ENCODE measurements at regions not wholly inside any gene's neighbourhood (a gene's known extent, or its start where the extent isn't known, plus 50 kb on each side); places are given as distances from the start of the nearest gene placed in this dataset.

GRCh38 chr2:185245216-185245615 is 493.4 kb upstream of the FSIP2 start:
- Histone ChIP-seq H3K4me3 (ENCODE audit: insufficient read depth, low read depth, low read length) (no peak overlapping the region), H3K4me2 (ENCODE audit: low read depth, low read length) (no peak overlapping the region), H2BK5ac (ENCODE audit: low read depth, low read length, poor library complexity, severe bottlenecking) (no peak overlapping the region), H4K20me1 (ENCODE audit: insufficient read depth, low read length) (no peaks in the 10 kb centered on the region), H3K4me1 (ENCODE audit: control insufficient read depth, insufficient read depth, low read length) (no peaks in the 10 kb centered on the region), H3K18ac (ENCODE audit: low read depth, low read length) (no peak overlapping the region), H3K23ac (ENCODE audit: low read depth, low read length) (no peak overlapping the region), H2BK120ac (ENCODE audit: low read depth, low read length) (no peak overlapping the region), H2BK15ac (ENCODE audit: low read depth, low read length) (no peak overlapping the region), H3K36me3 (ENCODE audit: control insufficient read depth, insufficient read depth, low read length) (no peaks in the 10 kb centered on the region), H4K8ac (ENCODE audit: low read depth in 2 of 2, low read length in 2 of 2) (no peak overlapping the region), H2AFZ (replicated peaks; ENCODE audit: low read length, poor library complexity) (no peak overlapping the region), H2BK20ac (ENCODE audit: low read depth, low read length) (no peak overlapping the region), H2AK5ac (ENCODE audit: low read depth, low read length) (no peak overlapping the region), H3K27ac (ENCODE audit: insufficient read depth, low read length) (no peak overlapping the region), H3K27me3 (ENCODE audit: control insufficient read depth, insufficient read depth, low read length) (no peaks in the 10 kb centered on the region), H3K79me1 (ENCODE audit: low read depth in 1 of 2, low read length in 2 of 2) (no peaks in the 10 kb centered on the region), H3K9me3 (ENCODE audit: control insufficient read depth, insufficient read depth, low read length) (peaks cover 4% of the 10 kb centered on the region; the same call in 1 of the 2 replicates), H4K91ac (ENCODE audit: insufficient read depth, low read depth, low read length) (no peak overlapping the region), H2AK9ac (replicated peaks; ENCODE audit: low read depth, low read length, poor library complexity) (no peak overlapping the region), H3K56ac (ENCODE audit: extremely low read depth, insufficient read depth, low read length) (no peak overlapping the region), H3K14ac (replicated peaks; ENCODE audit: low read depth, low read length) (no peak overlapping the region), H4K5ac (ENCODE audit: low read depth, low read length) (no peak overlapping the region), H3K4ac (ENCODE audit: low read depth, low read length) (no peak overlapping the region), H3K9ac (ENCODE audit: low read depth, low read length) (no peak overlapping the region), H3K9me1 (ENCODE audit: insufficient read depth, low read length) (no peaks in the 10 kb centered on the region)
- ATAC-seq (ENCODE audit: low read depth) (no peak), DNase-seq (no peak)
- ChIA-PET POLR2A (ENCODE audit: unreplicated experiment) (no interaction called here), CTCF (no interaction called here)
- dilution Hi-C loops (cut with HindIII; ENCODE audit: low sequenced_read_pairs, unreplicated experiment) (no loop called here), in situ Hi-C loops (cut with MboI; ENCODE audit: low sequenced_read_pairs) (no loop called here), intact Hi-C loops (cut with micrococcal nuclease) (no loop called here)
- no CpG with 5 or more reads among the region's 4 CpGs for WGBS, 2 experiments (ENCODE audit: extremely low coverage in 2 of 2, insufficient read length in 1 of 2)
- no peak for TF ChIP-seq MAFK (IDR thresholded peaks at IDR 0.05; ENCODE audit: low read depth, low read length)
- no peak for TF ChIP-seq POLR2A (IDR thresholded peaks at IDR 0.05; ENCODE audit: low read depth, low read length)
- TF ChIP-seq NFE2L2 (IDR thresholded peaks at IDR 0.05; ENCODE audit: low read depth, low read length), result no peak
- no peak for TF ChIP-seq MAZ (IDR thresholded peaks at IDR 0.05; ENCODE audit: borderline replicate concordance, low read depth, low read length)
- TF ChIP-seq RFX5 (IDR thresholded peaks at IDR 0.05; ENCODE audit: low read depth, low read length), result no peak
- TF ChIP-seq CEBPB (IDR thresholded peaks at IDR 0.05; ENCODE audit: low read depth, low read length), result no peak
- no peak for TF ChIP-seq ELK1 (IDR thresholded peaks at IDR 0.05; ENCODE audit: borderline replicate concordance, low read depth, low read length)
- no peak for TF ChIP-seq USF2 (IDR thresholded peaks at IDR 0.05; ENCODE audit: low read depth, low read length)
- no peak for TF ChIP-seq FOS (IDR thresholded peaks at IDR 0.05; ENCODE audit: low read depth, low read length)
- TF ChIP-seq MXI1 (IDR thresholded peaks at IDR 0.05; ENCODE audit: borderline replicate concordance, low read depth, low read length), result no peak
- TF ChIP-seq CHD1 (IDR thresholded peaks at IDR 0.05; ENCODE audit: low read depth, low read length), result no peak
- no TSS peak for BruUV-seq (replicated peaks)

Measured in IMR-90 (cell line).